NCI-H1092 (cell line): ENCODE measurements at regions not wholly inside any gene's neighbourhood (a gene's known extent, or its start where the extent isn't known, plus 50 kb on each side); places are given as distances from the start of the nearest gene placed in this dataset.

Experiments
- DNase-seq: peaks from one replicate; lab custom pipeline; 2025; lab: John Stamatoyannopoulos, UW

DNA sequence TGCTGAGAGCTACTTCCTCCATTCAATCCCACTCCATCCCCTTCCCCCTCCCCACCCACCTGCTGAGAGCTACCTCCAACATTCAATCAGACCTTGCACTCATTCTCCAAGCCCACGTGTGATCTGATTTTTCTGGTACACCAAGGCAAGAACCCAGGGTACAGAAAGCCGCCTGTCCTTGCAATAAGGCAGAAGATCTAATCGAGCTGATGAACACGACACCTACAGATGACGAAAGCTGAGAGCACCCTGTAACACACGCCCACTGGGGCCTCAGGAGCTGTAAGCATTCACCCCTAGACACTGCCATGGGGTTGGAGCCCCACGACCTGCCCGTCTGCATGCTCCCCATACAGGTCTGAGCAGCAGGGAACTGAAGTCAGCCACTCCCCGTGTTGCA, 58.3 kb downstream of the TRIML1 start:
- no peak for DNase-seq

DNA sequence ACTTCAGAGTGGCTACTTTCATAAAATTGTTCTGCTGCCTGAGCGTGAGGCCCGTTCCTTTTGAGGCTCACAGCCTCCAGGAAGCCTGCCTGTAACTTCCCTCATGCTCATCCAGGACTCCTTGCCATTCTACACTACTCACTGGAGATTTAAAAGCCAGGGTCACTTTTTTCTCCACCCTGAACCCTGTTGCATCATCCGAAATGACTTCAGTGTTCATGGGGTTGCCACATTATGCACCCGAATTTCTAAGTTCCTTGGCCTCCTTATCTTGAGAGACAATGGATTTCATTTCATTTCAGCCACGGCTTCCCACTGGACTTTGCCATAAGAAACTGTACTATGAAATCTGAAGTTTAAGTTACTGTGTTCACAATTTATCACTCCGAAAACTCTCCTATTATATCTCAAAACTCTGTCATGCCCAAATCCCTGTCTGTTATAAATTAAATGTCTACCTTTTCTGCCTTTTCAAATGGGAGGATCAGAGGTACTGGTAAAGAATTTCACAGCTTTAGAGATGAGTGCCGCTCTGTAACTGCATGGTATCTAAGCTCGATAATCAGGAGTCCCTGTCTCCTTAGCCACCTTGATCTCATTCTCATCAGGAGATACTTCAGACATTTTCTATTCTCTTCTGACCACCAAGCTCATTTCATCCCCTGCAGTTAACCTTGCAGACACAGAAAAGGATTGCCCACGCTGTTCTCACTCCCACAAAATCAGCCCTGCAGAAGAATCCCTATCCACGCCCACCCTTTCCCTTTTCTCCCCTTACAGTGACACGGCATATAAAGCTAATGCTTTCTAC, 59.9 kb downstream of the TRIML1 start:
- DNase-seq: no peak

- DNase-seq: no peak
These were observed 62.6 kb downstream of the TRIML1 start for GRCh38 chr4:188201851-188202250.

GRCh38 chr4:188206783-188207182, 67.5 kb downstream of the TRIML1 start:
- no peak for DNase-seq

GRCh38 chr4:188214861-188215260, 75.6 kb downstream of the TRIML1 start:
- DNase-seq: no peak

GRCh38 chr4:188218392-188218791, 79.2 kb downstream of the TRIML1 start:
- no peak for DNase-seq

DNA sequence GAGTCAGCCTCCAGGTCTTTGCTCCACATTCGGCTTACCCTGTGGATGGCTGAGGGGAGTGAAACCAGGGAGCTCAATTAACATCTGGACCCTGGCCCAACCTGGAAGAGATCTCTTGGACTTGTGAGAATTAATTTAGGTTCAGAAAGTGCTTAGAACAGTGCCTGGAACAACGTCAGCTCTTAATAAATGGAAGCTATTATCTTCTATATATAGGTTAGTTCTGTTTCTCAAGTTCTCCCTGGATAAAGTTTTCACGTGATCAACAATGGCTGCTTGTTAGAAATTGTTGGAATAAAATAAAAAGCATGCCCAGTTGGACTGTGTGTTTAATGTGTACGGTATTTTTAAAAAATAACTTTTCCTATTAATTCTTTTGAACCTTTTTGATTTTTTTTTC, 80.8 kb downstream of the TRIML1 start:
- no peak for DNase-seq

GRCh38 chr4:188221090-188221489, 81.8 kb downstream of the TRIML1 start:
- DNase-seq: no peak

GRCh38 chr4:188228279-188228678, 89.0 kb downstream of the TRIML1 start:
- no peak for DNase-seq

- DNase-seq: no peak
These were observed 93.2 kb downstream of the TRIML1 start for GRCh38 chr4:188232428-188232827.

- no peak for DNase-seq
These were observed 102.8 kb downstream of the TRIML1 start for GRCh38 chr4:188242041-188242440.

DNA sequence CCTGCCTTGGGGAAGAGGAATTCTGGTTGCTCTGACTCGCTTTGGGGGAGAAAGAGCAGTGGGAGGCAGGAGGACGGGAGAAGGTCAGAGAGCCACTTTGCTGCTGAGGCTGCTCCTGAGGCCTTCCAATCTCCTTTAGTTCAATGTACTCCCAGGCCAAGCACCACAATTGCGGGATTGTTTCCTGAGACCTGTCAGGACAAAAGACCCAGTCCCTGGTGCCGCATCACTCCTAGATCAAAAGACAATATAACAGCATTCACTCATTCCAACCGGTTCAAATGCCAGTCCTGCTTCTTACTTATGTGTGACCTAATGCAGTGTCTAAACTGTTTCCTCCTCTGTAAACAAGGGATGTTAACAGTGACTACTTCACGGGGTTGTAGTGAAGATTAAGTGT, 106.4 kb downstream of the TRIML1 start:
- DNase-seq: no peak

- no peak for DNase-seq
These were observed 107.2 kb downstream of the TRIML1 start for GRCh38 chr4:188246488-188246887.

DNA sequence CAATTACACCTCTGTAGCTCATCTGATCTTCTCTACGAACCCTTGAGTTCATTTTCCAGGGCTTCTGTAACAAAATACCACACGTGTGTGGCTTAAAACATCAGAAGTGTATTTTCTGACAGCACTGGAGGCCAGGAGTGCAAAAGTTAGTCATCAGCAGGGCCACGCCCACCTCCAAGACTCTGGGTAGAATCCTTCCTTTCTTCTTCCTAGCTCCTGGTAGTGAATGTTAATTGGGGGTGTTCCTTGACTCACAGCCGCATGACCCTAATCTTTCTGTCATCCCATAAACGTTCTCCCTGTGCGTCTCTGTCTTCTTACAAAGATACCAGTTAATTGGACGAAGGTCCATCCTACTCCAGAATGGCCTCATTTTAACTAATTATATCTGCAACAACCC, 115.0 kb downstream of the TRIML1 start:
- no peak for DNase-seq

GRCh38 chr4:188262464-188262863, 123.2 kb downstream of the TRIML1 start:
- DNase-seq: no peak

DNA sequence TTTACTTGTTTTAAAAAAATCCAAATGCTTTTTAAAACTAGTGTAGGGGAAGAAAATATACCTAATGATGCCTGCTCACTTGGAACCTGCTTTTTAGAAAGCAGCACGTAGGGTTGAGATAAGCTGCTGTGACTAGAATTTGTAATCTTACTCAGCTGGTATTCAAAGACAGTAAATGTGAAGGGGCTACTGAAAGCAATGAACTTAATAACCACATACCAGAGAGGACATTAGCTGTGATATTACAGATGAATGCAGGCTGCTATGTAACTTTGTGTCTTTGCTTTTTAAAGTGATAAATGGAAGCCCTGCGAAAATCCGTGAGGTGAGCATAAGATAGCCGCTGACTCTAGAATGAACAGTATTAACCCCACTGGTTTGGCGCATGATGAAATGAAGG, 124.1 kb downstream of the TRIML1 start:
- DNase-seq: no peak

GRCh38 chr4:188266386-188266785, 127.1 kb downstream of the TRIML1 start:
- DNase-seq: no peak

- no peak for DNase-seq
These were observed 129.1 kb downstream of the TRIML1 start for GRCh38 chr4:188268131-188268908.

GRCh38 chr4:188270273-188271069, 131.2 kb downstream of the TRIML1 start:
- no peak for DNase-seq

DNA sequence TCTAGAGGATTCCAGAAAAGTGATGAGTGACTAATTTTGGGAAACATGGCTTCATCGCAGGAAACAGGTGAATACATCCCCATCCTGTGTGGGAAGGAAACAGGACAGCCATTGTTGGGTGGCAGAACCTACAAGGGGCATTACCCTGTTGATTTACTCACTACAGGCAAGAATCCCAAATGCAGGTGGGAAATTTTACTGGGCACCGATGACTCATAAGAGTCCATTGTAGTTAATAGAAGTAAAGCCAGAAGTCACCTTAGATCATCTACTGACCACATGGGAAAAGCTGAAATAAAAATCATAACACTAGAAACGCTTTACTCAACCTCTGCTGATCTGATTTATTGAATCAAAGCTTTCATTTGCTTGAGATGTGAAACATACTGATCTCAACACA, 136.4 kb downstream of the TRIML1 start:
- DNase-seq: no peak

- no peak for DNase-seq
These were observed 139.9 kb downstream of the TRIML1 start for GRCh38 chr4:188279184-188279583.

GRCh38 chr4:188282471-188283232, 143.4 kb downstream of the TRIML1 start:
- no peak for DNase-seq
